ENCODE measurements at regions not wholly inside any gene's neighbourhood (a gene's known extent, or its start where the extent isn't known, plus 50 kb on each side); places are given as distances from the start of the nearest gene placed in this dataset.

GRCh38 chr2:8606226-8606625 lies 75.6 kb upstream of the ID2 start:
- TF ChIP-seq ZNF232 (CRISPR knock-in tag; IDR thresholded peaks at IDR 0.05): no peak
- TF ChIP-seq ZNF395 (CRISPR knock-in tag; IDR thresholded peaks at IDR 0.05): no peak
- TF ChIP-seq YY1 (IDR thresholded peaks at IDR 0.05; ENCODE audit: borderline replicate concordance in 1 of 3, control insufficient read depth in 1 of 3, extremely low read depth in 1 of 3, insufficient read depth in 3 of 3, insufficient read length in 1 of 3, insufficient replicate concordance in 2 of 3, low read depth in 1 of 3, low read length in 2 of 3): no peak
- no peak for TF ChIP-seq CTCF (IDR thresholded peaks at IDR 0.05 in 2 of 3, conservative IDR thresholded peaks at IDR 0.05 in 1 of 3; ENCODE audit: insufficient read depth in 2 of 3, low read depth in 1 of 3, low read length in 3 of 3)
- TF ChIP-seq ZBTB2 (IDR thresholded peaks at IDR 0.05): no peak
- TF ChIP-seq SAP30 (IDR thresholded peaks at IDR 0.05; ENCODE audit: borderline replicate concordance, insufficient read depth, low read depth, low read length, poor library complexity, severe bottlenecking): no peak
- TF ChIP-seq E2F5 (CRISPR knock-in tag; IDR thresholded peaks at IDR 0.05): no peak
- no peak for TF ChIP-seq ZNF740 (CRISPR knock-in tag; IDR thresholded peaks at IDR 0.05)
- no peak for TF ChIP-seq ZNF740 (tag; IDR thresholded peaks at IDR 0.05)
- no peak for TF ChIP-seq PHB2 (IDR thresholded peaks at IDR 0.05; ENCODE audit: low read depth)
- no peak for TF ChIP-seq ETV6 (IDR thresholded peaks at IDR 0.05; ENCODE audit: borderline replicate concordance in 1 of 2, low read depth in 2 of 2, low read length in 1 of 2)
- TF ChIP-seq ETV6 (CRISPR knock-in tag; IDR thresholded peaks at IDR 0.05; ENCODE audit: borderline replicate concordance): no peak
- no peak for TF ChIP-seq MNT (conservative IDR thresholded peaks at IDR 0.05)
- no peak for TF ChIP-seq EZH2 (IDR thresholded peaks at IDR 0.05; ENCODE audit: borderline replicate concordance, low read depth, low read length)
- TF ChIP-seq CEBPB (tag; IDR thresholded peaks at IDR 0.05): no peak

Measured in K562 (cell line).